GM19455 (cell line): ENCODE measurements at regions not wholly inside any gene's neighbourhood (a gene's known extent, or its start where the extent isn't known, plus 50 kb on each side); places are given as distances from the start of the nearest gene placed in this dataset.
"Not testable (repeated sequence)": the region's sequence is repeated elsewhere in the genome, so short reads cannot be mapped to it uniquely, and the experiment has no call there.

Source experiments
- ATAC-seq: cut with Tn5 transposase; IDR thresholded peaks from one replicate; pipeline ENCODE4 v1.9.1; 2021; ENCODE audit not compliant: unreplicated experiment

DNA sequence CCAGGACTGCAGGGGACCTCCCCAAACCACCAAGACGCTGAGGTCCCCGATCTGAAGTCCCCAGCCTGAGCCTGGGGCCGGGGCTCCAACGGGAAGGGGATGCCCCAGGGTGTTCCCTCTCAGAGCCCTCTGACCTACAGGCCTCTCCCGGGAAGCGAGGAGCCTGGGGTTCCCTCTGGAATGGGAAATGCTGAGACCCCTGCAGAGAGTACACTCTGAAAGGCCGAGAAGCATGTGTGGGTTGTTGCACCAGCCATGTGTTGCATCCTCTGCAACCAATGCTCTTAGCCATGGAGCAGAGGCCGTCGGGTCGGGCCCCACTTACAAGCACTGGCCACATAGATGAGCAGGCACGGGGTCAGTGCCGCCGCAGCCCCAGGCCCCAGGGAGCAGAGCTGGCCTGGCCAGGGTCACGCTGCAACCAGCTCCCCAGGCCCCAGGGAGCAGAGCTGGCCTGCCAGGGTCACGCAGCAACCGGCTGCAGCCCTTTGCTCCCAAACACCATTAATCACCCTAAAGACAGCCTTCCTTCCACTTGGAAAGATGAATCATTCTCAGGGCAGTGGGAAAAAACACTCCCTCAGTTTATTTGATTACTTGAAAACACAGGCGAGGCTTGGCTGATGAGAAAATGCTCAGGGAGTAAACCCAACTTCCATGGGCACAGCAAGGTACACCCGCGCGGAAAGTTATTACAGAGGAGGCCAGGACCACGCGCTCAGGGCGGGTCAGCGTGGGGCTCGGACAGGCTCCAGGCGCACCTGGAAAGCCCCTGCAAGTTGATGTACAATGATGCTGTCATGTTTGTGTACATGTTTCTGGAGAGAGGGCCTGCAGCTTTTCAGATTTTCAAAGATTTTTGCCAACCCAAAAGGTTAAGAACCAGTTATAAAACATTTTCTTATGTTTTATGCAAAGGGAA, 78.0 kb upstream of the AFDN start:
- ATAC-seq = no peak

DNA sequence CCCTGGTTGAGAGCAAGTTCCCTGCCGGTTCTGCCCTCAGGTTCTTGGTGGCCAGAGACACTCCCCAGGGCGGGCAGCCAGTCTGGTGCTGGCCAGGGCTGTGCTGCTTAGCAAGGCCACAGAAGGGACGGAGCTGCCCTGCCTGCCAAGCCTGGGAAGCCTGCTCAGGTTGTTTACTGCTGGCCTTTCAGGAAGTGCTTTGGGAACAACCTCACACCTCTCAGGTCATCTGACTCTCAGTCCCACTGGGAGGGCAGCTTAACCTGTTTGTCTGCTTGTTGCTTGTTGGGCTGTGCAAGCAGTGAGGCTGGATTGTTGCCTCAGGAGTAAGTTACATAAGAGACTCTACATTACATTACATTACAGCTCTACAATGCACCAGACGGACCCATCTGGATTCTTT, 75.8 kb upstream of the AFDN start:
- ATAC-seq = no peak

DNA sequence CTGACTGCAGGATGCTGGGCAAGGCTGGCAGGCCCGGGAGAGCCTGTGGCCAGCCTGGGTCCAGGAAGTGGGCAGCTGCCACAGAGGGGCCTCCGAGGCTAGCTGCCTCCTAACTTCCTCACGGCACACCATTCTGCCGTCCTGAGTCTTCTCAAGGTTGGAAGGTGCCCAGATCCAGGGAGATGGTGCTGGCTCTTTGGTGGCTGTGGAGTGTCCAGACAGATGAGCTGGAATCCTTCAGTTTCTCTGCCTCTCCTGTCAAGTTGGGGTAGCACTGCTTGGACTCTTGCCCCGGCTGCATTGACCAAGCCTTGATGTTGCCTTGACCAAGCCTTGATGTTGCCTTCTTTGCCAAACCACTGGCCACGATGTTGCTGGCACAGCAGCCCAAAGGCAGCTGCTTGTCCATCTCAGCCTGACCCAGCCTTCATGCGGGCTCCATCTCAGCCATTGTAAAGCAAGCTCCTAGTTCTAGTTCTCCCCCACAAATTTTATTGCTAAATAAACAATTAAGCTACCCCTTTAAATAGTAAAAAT, 75.1 kb upstream of the AFDN start:
- ATAC-seq = no peak

- ATAC-seq = not testable (repeated sequence)
Observed at GRCh38 chr6:167753281-167753680, 73.4 kb upstream of the AFDN start.

GRCh38 chr6:167754691-167755090, 72.0 kb upstream of the AFDN start:
- ATAC-seq = no peak

DNA sequence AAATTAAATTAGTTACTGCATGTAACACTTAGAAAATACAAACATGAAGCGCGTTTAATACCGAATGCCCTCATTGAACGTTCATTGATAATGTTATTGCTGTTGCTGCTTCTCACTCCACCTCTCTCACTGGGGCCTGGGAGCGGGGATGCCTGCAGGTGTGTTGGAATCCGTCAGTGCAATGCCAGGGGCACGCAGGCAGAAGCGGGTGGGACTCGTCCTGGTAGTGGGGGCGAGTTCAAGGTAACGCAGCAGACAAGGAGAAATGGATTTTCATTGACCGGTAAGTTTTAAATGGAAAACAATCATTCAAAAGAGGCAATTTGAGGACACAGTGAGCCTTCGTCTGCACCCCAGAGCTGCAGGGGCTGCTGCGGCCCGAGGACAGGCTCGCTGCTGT, 71.2 kb upstream of the AFDN start:
- ATAC-seq = no peak

- ATAC-seq = no peak
Observed at GRCh38 chr6:167756597-167756996, 70.1 kb upstream of the AFDN start.

DNA sequence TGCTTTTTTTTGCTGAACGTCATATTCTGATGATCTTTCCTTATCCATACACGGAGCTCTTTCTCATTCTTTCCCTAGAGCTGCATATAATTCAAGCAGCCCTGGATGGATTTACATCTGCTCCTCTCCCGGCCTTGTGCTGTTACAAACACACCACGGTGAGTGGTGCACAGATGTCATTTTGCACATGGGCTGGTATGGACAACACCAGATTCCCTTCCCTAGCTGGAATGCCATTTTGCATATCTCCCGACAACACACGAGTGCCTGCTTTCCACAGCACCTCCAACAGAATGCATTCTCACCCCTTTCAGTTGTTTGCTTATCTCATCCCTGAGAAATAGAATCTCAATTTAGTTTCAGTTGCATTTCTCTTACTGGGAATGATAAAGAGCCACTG, 69.5 kb upstream of the AFDN start:
- no peak for ATAC-seq

DNA sequence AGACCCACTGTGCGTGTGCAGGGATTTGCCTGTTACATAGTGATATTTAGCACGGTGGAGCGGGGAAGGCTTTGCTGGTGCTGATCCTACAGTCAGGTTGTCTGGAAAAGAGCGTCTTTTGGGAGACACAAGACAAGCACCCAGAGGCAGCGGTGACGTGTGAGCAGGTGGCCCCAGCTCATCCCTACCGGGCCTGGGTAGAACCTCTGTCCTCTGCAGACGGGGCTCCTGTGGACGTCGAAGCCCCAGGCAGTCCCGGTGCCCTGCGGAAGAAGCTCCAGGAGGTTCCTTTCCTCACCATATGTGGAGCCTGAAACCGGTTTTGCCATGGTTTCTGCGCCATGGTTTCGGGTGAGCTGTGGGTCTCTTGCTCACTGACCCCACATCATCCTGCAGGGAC, 68.9 kb upstream of the AFDN start:
- no peak for ATAC-seq

- no peak for ATAC-seq
Observed at GRCh38 chr6:167758309-167759023, 68.2 kb upstream of the AFDN start.

GRCh38 chr6:167759206-167759605, 67.5 kb upstream of the AFDN start:
- no peak for ATAC-seq

- no peak for ATAC-seq
Observed at GRCh38 chr6:167759912-167760311, 66.8 kb upstream of the AFDN start.

DNA sequence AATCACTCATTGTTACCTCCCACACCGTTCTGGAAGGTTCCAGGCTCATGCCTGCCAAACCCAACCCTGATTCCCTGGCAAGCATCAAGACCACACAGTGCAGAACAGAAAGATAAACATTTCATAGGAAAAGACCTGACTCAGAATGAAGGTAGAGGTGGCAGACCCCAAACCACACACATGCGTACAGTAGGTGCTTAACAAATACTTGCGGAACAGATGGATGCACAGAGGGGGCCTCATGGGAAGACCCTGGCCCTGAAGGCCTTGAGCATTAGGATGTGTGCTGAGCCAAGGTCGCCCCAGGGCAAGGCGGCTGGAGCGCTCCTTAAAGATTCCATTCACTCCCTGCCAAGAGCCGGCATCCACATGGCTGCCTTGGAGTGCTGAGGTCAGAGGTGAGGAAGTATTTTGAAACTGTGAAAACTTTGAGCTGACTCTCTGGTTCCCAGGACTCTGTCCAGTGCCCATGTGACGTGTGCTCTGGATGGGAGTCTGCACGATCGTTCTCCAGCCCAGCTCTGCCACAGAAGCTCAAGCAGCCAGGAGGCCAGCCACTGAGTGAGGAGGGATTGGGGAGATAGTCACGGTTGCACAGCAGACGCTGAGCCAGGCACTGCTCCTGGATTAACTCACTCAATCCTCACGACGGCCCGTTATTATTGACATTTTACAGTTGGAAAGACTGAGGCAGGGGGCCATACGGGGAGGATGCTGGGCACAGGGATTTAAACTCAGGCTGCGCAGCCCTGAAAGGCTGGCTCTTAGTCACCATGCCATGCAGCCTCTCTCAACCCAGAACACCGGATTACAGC, 65.5 kb upstream of the AFDN start:
- ATAC-seq = no peak

- no peak for ATAC-seq
Observed at GRCh38 chr6:167761794-167762258, 64.9 kb upstream of the AFDN start.

- ATAC-seq = no peak
Observed at GRCh38 chr6:167762259-167762962, 64.3 kb upstream of the AFDN start.

DNA sequence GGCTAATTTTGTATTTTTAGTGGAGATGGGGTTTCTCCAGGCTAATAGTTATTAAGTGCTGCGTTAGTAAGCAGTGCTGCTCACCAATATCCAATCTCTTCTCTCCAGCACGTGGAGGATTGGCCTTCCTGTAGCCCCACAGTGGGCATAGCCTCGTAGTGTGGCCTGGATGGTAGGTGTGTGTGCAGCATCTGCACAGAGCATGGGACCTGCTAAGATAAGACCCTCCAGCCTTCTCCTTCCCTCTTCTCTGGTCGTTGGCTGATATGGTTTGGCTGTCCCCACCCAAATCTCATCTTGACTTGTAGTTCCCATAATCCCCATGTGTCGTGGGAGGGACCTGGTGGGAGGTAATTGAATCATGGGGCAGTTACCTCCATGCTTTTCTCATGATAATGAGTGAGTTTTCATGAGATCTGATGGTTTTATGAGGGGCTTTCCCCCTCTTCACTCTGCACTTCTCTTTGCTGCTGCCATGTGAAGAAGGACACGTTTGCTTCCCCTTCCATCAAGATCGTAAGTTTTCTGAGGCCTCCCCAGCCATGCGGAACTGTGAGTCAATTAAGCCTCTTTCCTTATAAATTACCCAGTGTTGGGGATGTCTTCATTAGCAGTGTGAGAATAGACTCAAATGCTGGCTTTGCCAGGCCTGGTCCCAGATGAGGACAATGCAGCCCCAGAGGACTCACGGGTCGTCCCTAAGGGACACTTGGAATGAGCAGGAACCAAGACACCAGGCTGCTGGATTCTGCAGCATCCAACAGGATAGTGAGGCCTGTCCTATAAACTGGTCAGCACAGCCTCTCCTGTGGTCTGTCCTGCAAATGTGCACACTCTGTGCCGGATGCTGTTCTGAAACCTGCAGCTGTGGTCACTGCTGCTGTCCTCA, 63.4 kb upstream of the AFDN start:
- no peak for ATAC-seq

- no peak for ATAC-seq
Observed at GRCh38 chr6:167764215-167764614, 62.5 kb upstream of the AFDN start.

DNA sequence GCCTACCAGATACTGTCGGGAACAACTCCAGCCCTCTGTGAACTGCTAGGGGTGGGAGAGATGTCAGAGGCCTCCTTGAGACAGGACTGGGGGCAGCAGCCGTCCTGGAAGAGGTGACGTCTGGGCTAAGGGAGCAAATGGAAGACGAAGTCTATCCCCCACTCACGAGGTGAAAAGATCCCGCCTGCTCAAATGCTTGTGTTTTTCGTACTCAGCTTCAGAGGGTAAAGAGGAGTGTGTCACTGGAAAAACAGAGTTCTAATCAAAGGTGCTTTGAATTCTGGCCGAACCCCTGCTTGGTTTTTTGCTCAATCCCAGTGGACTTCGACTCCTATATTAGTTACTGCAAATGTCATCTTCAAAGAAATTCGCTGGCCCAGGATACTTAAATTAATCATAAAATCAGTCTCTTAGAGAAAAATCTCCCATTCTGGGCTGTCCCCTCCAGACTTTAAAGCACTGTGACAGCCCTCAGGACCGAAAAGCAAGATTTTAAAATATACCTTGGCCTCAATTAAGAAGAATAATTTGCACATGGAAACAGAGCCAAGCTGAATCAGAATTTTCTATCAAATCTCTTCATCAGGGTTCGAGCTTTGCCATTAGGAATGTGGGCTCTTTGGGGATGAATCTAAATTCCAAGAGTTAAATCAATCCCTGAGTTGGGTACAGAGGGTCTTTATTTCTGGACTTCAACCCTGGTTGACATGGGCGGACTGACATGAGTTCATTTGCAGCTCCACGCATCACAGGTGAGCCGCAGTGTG, 61.8 kb upstream of the AFDN start:
- ATAC-seq = no peak
